Effector memory CD4-positive, alpha-beta T cell (primary cell): ENCODE measurements at regions not wholly inside any gene's neighbourhood (a gene's known extent, or its start where the extent isn't known, plus 50 kb on each side); places are given as distances from the start of the nearest gene placed in this dataset.

Source experiments
- DNase-seq, 3 donors: peaks; one replicate each; pipeline ENCODE4 v3.0.0-alpha.2; 2020
- H3K27ac ChIP-seq: 2 replicates; pipeline ENCODE4 v1.7.0; 2013; ENCODE audit warnings: mild to moderate bottlenecking, low read length, moderate library complexity; ENCODE audit not compliant: insufficient read depth, poor library complexity, severe bottlenecking
- H3K27me3 ChIP-seq: replicated peaks from 2 replicates; pipeline ENCODE4 v1.7.0; 2013; ENCODE audit warnings: mild to moderate bottlenecking, low read length; ENCODE audit not compliant: insufficient read depth, control insufficient read depth, poor library complexity, severe bottlenecking
- H3K36me3 ChIP-seq: 2 replicates; pipeline ENCODE4 v1.7.0; 2013; ENCODE audit warnings: mild to moderate bottlenecking, low read length, moderate library complexity; ENCODE audit not compliant: control insufficient read depth, insufficient read depth
- H3K4me1 ChIP-seq: 2 replicates; pipeline ENCODE4 v1.7.0; 2013; ENCODE audit warnings: low read length, mild to moderate bottlenecking; ENCODE audit not compliant: control insufficient read depth, insufficient read depth, poor library complexity, severe bottlenecking
- H3K4me3 ChIP-seq: 2 replicates; pipeline ENCODE4 v1.7.0; 2013; ENCODE audit warnings: low read length, low read depth, mild to moderate bottlenecking; ENCODE audit not compliant: insufficient read depth, poor library complexity, severe bottlenecking
- H3K9me3 ChIP-seq: 2 replicates; pipeline ENCODE4 v1.7.0; 2013; ENCODE audit warnings: mild to moderate bottlenecking, low read length, moderate library complexity; ENCODE audit not compliant: control insufficient read depth

GRCh38 chr14:98244966-98245569 lies 1026.9 kb downstream of the BCL11B start:
- Histone ChIP-seq H3K27ac (no peak overlapping the region), H3K36me3 (no peaks in the 10 kb centered on the region), H3K9me3 (no peaks in the 10 kb centered on the region), H3K4me3 (no peak overlapping the region), H3K27me3 (no peaks in the 10 kb centered on the region), H3K4me1 (no peaks in the 10 kb centered on the region)
- DNase-seq = no peak

- no peaks in the 10 kb centered on the region for H3K36me3 ChIP-seq
- no peaks in the 10 kb centered on the region for H3K4me1 ChIP-seq
- no peak for DNase-seq
- no peak overlapping the region for H3K27ac ChIP-seq
- H3K4me3 ChIP-seq = no peak overlapping the region
- H3K27me3 ChIP-seq = no peaks in the 10 kb centered on the region
- H3K9me3 ChIP-seq = no peaks in the 10 kb centered on the region
Observed at GRCh38 chr14:98249057-98249456, 1022.9 kb downstream of the BCL11B start.

- no peak overlapping the region for H3K27ac ChIP-seq
- no peaks in the 10 kb centered on the region for H3K27me3 ChIP-seq
- no peaks in the 10 kb centered on the region for H3K4me1 ChIP-seq
- H3K4me3 ChIP-seq = no peak overlapping the region
- no peaks in the 10 kb centered on the region for H3K9me3 ChIP-seq
- no peak for DNase-seq
- H3K36me3 ChIP-seq = no peaks in the 10 kb centered on the region
Observed at GRCh38 chr14:98249476-98249875, 1022.5 kb downstream of the BCL11B start.

GRCh38 chr14:98252820-98253219 lies 1019.2 kb downstream of the BCL11B start:
- H3K27me3 ChIP-seq = no peaks in the 10 kb centered on the region
- no peak overlapping the region for H3K27ac ChIP-seq
- DNase-seq = no peak
- H3K9me3 ChIP-seq = no peaks in the 10 kb centered on the region
- H3K4me3 ChIP-seq = no peak overlapping the region
- no peaks in the 10 kb centered on the region for H3K36me3 ChIP-seq
- H3K4me1 ChIP-seq = no peaks in the 10 kb centered on the region

- Histone ChIP-seq H3K36me3 (no peaks in the 10 kb centered on the region), H3K4me1 (no peaks in the 10 kb centered on the region), H3K4me3 (no peak overlapping the region), H3K9me3 (no peaks in the 10 kb centered on the region), H3K27ac (no peak overlapping the region), H3K27me3 (no peaks in the 10 kb centered on the region)
- DNase-seq = no peak
Observed at GRCh38 chr14:98259881-98260280, 1012.1 kb downstream of the BCL11B start.

- H3K4me3 ChIP-seq = no peak overlapping the region
- DNase-seq = no peak
- no peaks in the 10 kb centered on the region for H3K4me1 ChIP-seq
- H3K27me3 ChIP-seq = no peaks in the 10 kb centered on the region
- H3K27ac ChIP-seq = no peak overlapping the region
- H3K9me3 ChIP-seq = no peaks in the 10 kb centered on the region
- H3K36me3 ChIP-seq = no peaks in the 10 kb centered on the region
Observed at GRCh38 chr14:98262566-98262965, 1009.4 kb downstream of the BCL11B start.

- Histone ChIP-seq H3K27ac (no peak overlapping the region), H3K36me3 (no peaks in the 10 kb centered on the region), H3K4me3 (no peak overlapping the region), H3K27me3 (no peaks in the 10 kb centered on the region), H3K4me1 (no peaks in the 10 kb centered on the region), H3K9me3 (no peaks in the 10 kb centered on the region)
- no peak for DNase-seq
Observed at GRCh38 chr14:98269533-98269932, 1002.5 kb downstream of the BCL11B start.

- H3K36me3 ChIP-seq = no peaks in the 10 kb centered on the region
- no peaks in the 10 kb centered on the region for H3K4me1 ChIP-seq
- no peaks in the 10 kb centered on the region for H3K9me3 ChIP-seq
- DNase-seq = no peak
- H3K4me3 ChIP-seq = no peak overlapping the region
- no peak overlapping the region for H3K27ac ChIP-seq
- H3K27me3 ChIP-seq = no peaks in the 10 kb centered on the region
Observed at GRCh38 chr14:98270201-98270600, 1001.8 kb downstream of the BCL11B start.

- H3K4me3 ChIP-seq = no peak overlapping the region
- H3K27ac ChIP-seq = no peak overlapping the region
- H3K9me3 ChIP-seq = no peaks in the 10 kb centered on the region
- H3K4me1 ChIP-seq = no peaks in the 10 kb centered on the region
- no peaks in the 10 kb centered on the region for H3K36me3 ChIP-seq
- DNase-seq = no peak
- no peaks in the 10 kb centered on the region for H3K27me3 ChIP-seq
Observed at GRCh38 chr14:98274596-98274995, 997.4 kb downstream of the BCL11B start.

- H3K9me3 ChIP-seq = no peaks in the 10 kb centered on the region
- H3K27me3 ChIP-seq = no peaks in the 10 kb centered on the region
- no peak for DNase-seq
Observed at GRCh38 chr14:98278800-98279199, 993.2 kb downstream of the BCL11B start.

More at GRCh38 chr14:98278800-98279199, 993.2 kb downstream of the BCL11B start:
- Histone ChIP-seq H3K4me1 (no peaks in the 10 kb centered on the region), H3K4me3 (no peak overlapping the region), H3K27ac (no peak overlapping the region), H3K36me3 (no peaks in the 10 kb centered on the region)
